ENCODE measurements at regions not wholly inside any gene's neighbourhood (a gene's known extent, or its start where the extent isn't known, plus 50 kb on each side); places are given as distances from the start of the nearest gene placed in this dataset.

- TF ChIP-seq, protein P1, sequence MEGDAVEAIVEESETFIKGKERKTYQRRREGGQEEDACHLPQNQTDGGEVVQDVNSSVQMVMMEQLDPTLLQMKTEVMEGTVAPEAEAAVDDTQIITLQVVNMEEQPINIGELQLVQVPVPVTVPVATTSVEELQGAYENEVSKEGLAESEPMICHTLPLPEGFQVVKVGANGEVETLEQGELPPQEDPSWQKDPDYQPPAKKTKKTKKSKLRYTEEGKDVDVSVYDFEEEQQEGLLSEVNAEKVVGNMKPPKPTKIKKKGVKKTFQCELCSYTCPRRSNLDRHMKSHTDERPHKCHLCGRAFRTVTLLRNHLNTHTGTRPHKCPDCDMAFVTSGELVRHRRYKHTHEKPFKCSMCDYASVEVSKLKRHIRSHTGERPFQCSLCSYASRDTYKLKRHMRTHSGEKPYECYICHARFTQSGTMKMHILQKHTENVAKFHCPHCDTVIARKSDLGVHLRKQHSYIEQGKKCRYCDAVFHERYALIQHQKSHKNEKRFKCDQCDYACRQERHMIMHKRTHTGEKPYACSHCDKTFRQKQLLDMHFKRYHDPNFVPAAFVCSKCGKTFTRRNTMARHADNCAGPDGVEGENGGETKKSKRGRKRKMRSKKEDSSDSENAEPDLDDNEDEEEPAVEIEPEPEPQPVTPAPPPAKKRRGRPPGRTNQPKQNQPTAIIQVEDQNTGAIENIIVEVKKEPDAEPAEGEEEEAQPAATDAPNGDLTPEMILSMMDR (IDR thresholded peaks at IDR 0.05), result no peak
These were observed 865.4 kb downstream of the CCSER2 start for GRCh38 chr10:85193796-85194195.

DNA sequence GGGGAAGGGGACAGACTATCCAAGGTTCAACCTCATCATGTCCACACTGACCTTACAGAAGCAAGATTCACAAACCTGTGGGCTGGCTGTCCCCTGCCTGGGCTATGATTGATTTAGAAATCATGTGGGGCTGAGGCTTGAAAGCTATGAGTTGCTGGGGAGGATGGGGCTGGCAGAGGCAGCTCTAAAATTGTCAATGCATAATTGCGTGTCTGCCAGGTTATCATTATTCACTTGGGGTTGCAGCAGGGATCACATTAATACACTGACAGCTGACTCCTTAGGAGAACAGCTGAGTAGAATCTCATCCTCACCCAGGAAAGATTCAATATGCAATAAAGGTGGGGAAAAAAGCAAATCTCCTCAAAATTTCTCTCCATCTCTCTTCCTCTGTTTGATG is 866.3 kb downstream of the CCSER2 start:
- TF ChIP-seq, protein P1 (IDR thresholded peaks at IDR 0.05), result no peak

DNA sequence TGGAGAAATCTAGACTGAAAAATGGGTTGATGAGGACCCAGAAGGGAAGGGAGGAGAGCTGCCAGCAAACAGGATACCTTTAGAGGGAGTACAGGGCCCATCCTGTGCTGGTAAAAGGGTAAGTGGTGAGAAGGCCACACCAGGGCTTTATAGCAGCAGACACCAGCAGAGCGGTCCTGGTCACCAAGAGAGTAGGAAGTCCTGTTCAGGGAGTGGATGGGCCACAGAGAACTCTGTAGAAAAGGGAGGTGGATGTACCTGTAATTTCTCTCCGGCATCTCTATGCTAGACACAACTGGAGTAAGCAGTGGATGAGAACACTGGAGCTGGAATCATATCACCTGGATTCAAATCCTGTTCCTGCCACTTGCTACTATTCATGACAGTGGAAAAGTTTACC is 867.2 kb downstream of the CCSER2 start:
- TF ChIP-seq, protein P1 (IDR thresholded peaks at IDR 0.05), result no peak

- TF ChIP-seq, protein P1 (IDR thresholded peaks at IDR 0.05), result no peak
These were observed 876.4 kb downstream of the CCSER2 start for GRCh38 chr10:85204814-85205213.

DNA sequence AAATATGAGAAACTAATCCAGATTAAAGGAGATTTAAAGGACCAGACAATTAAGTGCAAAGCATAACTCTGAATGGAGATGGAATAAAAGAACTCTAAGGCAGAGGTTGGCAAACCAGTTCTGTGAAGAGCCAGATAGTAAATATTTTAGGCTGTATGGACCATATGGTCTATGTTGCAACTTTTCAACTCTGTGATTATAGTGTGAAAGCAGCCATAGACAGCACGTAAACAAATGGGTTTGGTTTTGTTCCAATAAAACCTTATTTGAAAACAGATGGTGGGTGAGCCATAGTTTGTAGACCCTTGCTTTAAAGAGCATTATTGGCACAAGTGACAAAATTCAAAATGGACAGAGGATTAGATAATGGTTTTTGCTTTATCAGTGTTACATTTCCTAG is 884.1 kb downstream of the CCSER2 start:
- TF ChIP-seq, protein P1 (IDR thresholded peaks at IDR 0.05), result no peak

DNA sequence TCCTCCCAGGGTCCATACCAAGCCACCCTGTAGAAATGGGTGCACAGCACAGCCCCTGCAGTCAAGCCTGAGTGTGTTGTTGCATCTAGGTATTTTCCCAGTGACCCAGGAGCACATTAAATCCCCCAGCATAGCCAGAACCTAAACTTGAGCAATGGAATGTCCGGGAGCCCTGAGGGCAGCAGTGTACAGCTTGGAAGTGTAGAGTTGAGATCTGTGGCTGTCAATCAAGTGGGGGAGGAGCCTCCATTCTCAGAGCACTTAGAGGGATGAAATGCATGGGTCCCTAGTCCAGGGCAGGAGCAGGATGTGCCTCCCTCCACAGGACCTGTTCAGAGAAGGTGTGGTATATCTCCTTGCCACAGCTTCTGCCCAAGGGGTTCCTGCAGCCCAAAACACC is 885.1 kb downstream of the CCSER2 start:
- TF ChIP-seq, protein P1 (IDR thresholded peaks at IDR 0.05), result no peak

DNA sequence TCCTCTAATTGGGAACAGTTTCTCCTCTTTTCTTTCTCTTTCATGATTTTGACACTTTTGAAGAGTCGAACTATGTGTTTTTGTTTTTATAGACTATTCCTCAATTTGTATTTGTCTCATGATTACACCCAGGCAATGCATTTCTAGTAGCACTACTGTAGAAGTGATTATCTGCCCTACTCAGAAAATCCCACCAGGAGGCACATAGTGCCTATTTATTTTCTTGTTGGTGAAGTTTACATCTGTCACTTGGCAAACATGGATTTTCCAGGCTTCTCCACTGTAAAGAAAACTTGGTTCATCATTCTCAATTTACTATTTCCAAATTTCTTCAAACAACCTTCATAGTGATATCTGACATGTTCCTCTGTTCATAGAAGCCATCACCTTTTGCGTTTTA is 893.9 kb downstream of the CCSER2 start:
- TF ChIP-seq, protein P1 (IDR thresholded peaks at IDR 0.05), result no peak

DNA sequence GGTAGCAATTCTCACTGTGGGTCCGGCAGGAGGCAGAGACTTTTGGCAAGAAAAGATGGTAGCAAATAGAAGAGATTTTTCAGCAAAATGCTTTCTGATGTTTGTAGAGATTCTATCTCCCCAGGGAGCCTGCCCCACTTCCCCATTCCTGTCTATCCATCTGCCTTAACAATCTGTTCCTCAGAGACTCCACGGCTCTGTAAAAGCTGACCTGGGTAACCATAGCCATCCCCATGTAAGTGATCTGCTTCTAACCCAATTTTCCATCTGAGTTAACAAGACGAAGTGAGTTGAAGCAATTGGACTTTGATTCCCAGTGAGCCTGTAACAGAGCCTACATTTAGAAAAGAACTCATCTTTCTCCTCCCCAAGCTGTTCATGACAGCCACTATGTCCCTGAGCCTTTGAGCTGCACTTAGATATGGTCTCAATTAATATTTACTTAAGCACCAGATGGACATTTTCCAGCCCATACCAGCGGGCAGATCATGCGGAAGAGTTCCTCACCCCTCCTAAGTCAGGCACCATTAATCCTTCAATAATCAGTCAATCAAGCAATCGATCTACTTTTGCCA is 896.1 kb downstream of the CCSER2 start:
- TF ChIP-seq, protein P1 (IDR thresholded peaks at IDR 0.05), result no peak

Measured in LNCAP (cell line).